NCI-H82 treated with DMSO at 0.1 percent for 48 hours (cell line): ENCODE measurements at regions not wholly inside any gene's neighbourhood (a gene's known extent, or its start where the extent isn't known, plus 50 kb on each side); places are given as distances from the start of the nearest gene placed in this dataset.
"Not testable (repeated sequence)": the region's sequence is repeated elsewhere in the genome, so short reads cannot be mapped to it uniquely, and the experiment has no call there.

ENCODE experiments used
- DNase-seq: peaks from one replicate; lab custom pipeline; 2025; ENCODE audit not compliant: unreplicated experiment; lab: John Stamatoyannopoulos, UW

GRCh38 chr5:105167092-105167491 is 1604.5 kb upstream of the NUDT12 start:
- DNase-seq = no peak

GRCh38 chr5:105163547-105163946 is 1601.0 kb upstream of the NUDT12 start:
- no peak for DNase-seq

GRCh38 chr5:105162557-105162956 is 1600.0 kb upstream of the NUDT12 start:
- not testable (repeated sequence) for DNase-seq

- DNase-seq = no peak
Measured at GRCh38 chr5:105158526-105158925, 1595.9 kb upstream of the NUDT12 start.

- DNase-seq = no peak
Measured at GRCh38 chr5:105150323-105150722, 1587.7 kb upstream of the NUDT12 start.

- DNase-seq = no peak
Measured at GRCh38 chr5:105146867-105147266, 1584.3 kb upstream of the NUDT12 start.

- no peak for DNase-seq
Measured at GRCh38 chr5:105145152-105145551, 1582.6 kb upstream of the NUDT12 start.

- DNase-seq = no peak
Measured at GRCh38 chr5:105134328-105134727, 1571.7 kb upstream of the NUDT12 start.

GRCh38 chr5:105133087-105133486 is 1570.5 kb upstream of the NUDT12 start:
- DNase-seq = no peak

GRCh38 chr5:105132581-105132980 is 1570.0 kb upstream of the NUDT12 start:
- no peak for DNase-seq

GRCh38 chr5:105131045-105131444 is 1568.5 kb upstream of the NUDT12 start:
- DNase-seq = no peak

- DNase-seq = no peak
Measured at GRCh38 chr5:105101577-105101976, 1539.0 kb upstream of the NUDT12 start.

- DNase-seq = no peak
Measured at GRCh38 chr5:105088961-105089360, 1526.4 kb upstream of the NUDT12 start.

- DNase-seq = no peak
Measured at GRCh38 chr5:105088102-105088501, 1525.5 kb upstream of the NUDT12 start.

- no peak for DNase-seq
Measured at GRCh38 chr5:105057893-105058292, 1495.3 kb upstream of the NUDT12 start.

GRCh38 chr5:105057001-105057436 is 1494.4 kb upstream of the NUDT12 start:
- no peak for DNase-seq

- DNase-seq = no peak
Measured at GRCh38 chr5:105054406-105054805, 1491.8 kb upstream of the NUDT12 start.

GRCh38 chr5:105042623-105043022 is 1480.0 kb upstream of the NUDT12 start:
- no peak for DNase-seq

- DNase-seq = not testable (repeated sequence)
Measured at GRCh38 chr5:105036814-105037213, 1474.2 kb upstream of the NUDT12 start.

- DNase-seq = no peak
Measured at GRCh38 chr5:105034401-105034763, 1471.8 kb upstream of the NUDT12 start.

GRCh38 chr5:105033637-105034400 is 1471.2 kb upstream of the NUDT12 start:
- DNase-seq = no peak

- DNase-seq = no peak
Measured at GRCh38 chr5:105032917-105033316, 1470.3 kb upstream of the NUDT12 start.

- DNase-seq = no peak
Measured at GRCh38 chr5:105030153-105030552, 1467.6 kb upstream of the NUDT12 start.
